Panc1 (cell line): ENCODE measurements at regions not wholly inside any gene's neighbourhood (a gene's known extent, or its start where the extent isn't known, plus 50 kb on each side); places are given as distances from the start of the nearest gene placed in this dataset.

Experiments
- CTCF ChIP-seq: fragments of 450-650 bp; IDR thresholded peaks from 2 replicates; pipeline ENCODE4 v1.5.1; 2017; ENCODE audit warnings: mild to moderate bottlenecking
- POLR2AphosphoS5 ChIP-seq: IDR thresholded peaks from 2 replicates; pipeline ENCODE4 v1.6.1; 2012; ENCODE audit warnings: mild to moderate bottlenecking, low read depth, low read length, moderate library complexity
- REST ChIP-seq, 2 experiments: IDR thresholded peaks; 2 replicates each; pipeline ENCODE4 v1.6.1; 2011 to 2012; ENCODE audit warnings: low read depth in 2 of 2, control low read depth in 1 of 2, low read length in 1 of 2, mild to moderate bottlenecking in 1 of 2, moderate library complexity in 1 of 2; ENCODE audit not compliant: insufficient read depth in 1 of 2
- SIN3A ChIP-seq: IDR thresholded peaks from 2 replicates; pipeline ENCODE4 v1.6.1; 2012; ENCODE audit warnings: low read depth, mild to moderate bottlenecking, low read length, moderate library complexity, borderline replicate concordance; ENCODE audit not compliant: insufficient read depth
- TCF7L2 ChIP-seq: IDR thresholded peaks from 2 replicates; pipeline ENCODE4 v1.6.1; 2011; ENCODE audit warnings: mild to moderate bottlenecking, low read depth, low read length, inconsistent platforms

GRCh38 chr10:52631146-52631545 is 141.4 kb downstream of the MBL2 start:
- TF ChIP-seq CTCF, result no peak
- no peak for TF ChIP-seq POLR2AphosphoS5
- no peak for TF ChIP-seq SIN3A
- TF ChIP-seq REST (IDR thresholded peaks at IDR 0.05; ENCODE audit: insufficient read depth in 1 of 2, low read depth in 2 of 2, low read length in 1 of 2), result no peak
- TF ChIP-seq TCF7L2, result no peak
